HS-5 (cell line): ENCODE measurements at regions not wholly inside any gene's neighbourhood (a gene's known extent, or its start where the extent isn't known, plus 50 kb on each side); places are given as distances from the start of the nearest gene placed in this dataset.
A peak's percentile ranks its signal among the peaks of the same experiment; 100 is the strongest.

Experiments used
- DNase-seq: peaks from one replicate; pipeline ENCODE4 v3.0.0-alpha.2; 2012; ENCODE audit warnings: low read depth

GRCh38 chr13:104766319-104766718, 1700.1 kb upstream of the SLC10A2 start:
- DNase-seq: no peak

- DNase-seq: no peak
These were observed 1698.4 kb upstream of the SLC10A2 start for GRCh38 chr13:104764600-104764999.

GRCh38 chr13:104759069-104759468, 1692.9 kb upstream of the SLC10A2 start:
- no peak for DNase-seq

GRCh38 chr13:104757712-104758111, 1691.5 kb upstream of the SLC10A2 start:
- DNase-seq: no peak

GRCh38 chr13:104750377-104750776, 1684.2 kb upstream of the SLC10A2 start:
- DNase-seq: no peak

- no peak for DNase-seq
These were observed 1674.5 kb upstream of the SLC10A2 start for GRCh38 chr13:104740641-104741222.

- no peak for DNase-seq
These were observed 1671.5 kb upstream of the SLC10A2 start for GRCh38 chr13:104737713-104738112.

- DNase-seq: no peak
These were observed 1667.2 kb upstream of the SLC10A2 start for GRCh38 chr13:104733427-104733826.

- DNase-seq: no peak
These were observed 1648.9 kb upstream of the SLC10A2 start for GRCh38 chr13:104715111-104715510.

- DNase-seq: no peak
These were observed 1639.0 kb upstream of the SLC10A2 start for GRCh38 chr13:104705031-104705750.

GRCh38 chr13:104701591-104701990, 1635.4 kb upstream of the SLC10A2 start:
- DNase-seq: no peak

- no peak for DNase-seq
These were observed 1628.2 kb upstream of the SLC10A2 start for GRCh38 chr13:104694397-104694796.

- DNase-seq: no peak
These were observed 1626.9 kb upstream of the SLC10A2 start for GRCh38 chr13:104693126-104693525.

- DNase-seq: no peak
These were observed 1625.7 kb upstream of the SLC10A2 start for GRCh38 chr13:104691767-104692467.

GRCh38 chr13:104686484-104686883, 1620.3 kb upstream of the SLC10A2 start:
- DNase-seq: no peak

GRCh38 chr13:104683789-104684188, 1617.6 kb upstream of the SLC10A2 start:
- no peak for DNase-seq

- DNase-seq: no peak
These were observed 1611.9 kb upstream of the SLC10A2 start for GRCh38 chr13:104678161-104678560.

- no peak for DNase-seq
These were observed 1605.7 kb upstream of the SLC10A2 start for GRCh38 chr13:104671901-104672300.

GRCh38 chr13:104657196-104657595, 1591.0 kb upstream of the SLC10A2 start:
- no peak for DNase-seq

GRCh38 chr13:104650431-104650830, 1584.2 kb upstream of the SLC10A2 start:
- DNase-seq: no peak

- DNase-seq: no peak
These were observed 1582.1 kb upstream of the SLC10A2 start for GRCh38 chr13:104648291-104648690.

- DNase-seq: no peak
These were observed 1579.6 kb upstream of the SLC10A2 start for GRCh38 chr13:104645786-104646185.

GRCh38 chr13:104641309-104641708, 1575.1 kb upstream of the SLC10A2 start:
- DNase-seq: peak; percentile 6
